MM.1S (cell line): ENCODE measurements at regions not wholly inside any gene's neighbourhood (a gene's known extent, or its start where the extent isn't known, plus 50 kb on each side); places are given as distances from the start of the nearest gene placed in this dataset.

Experiments
- DNase-seq: peaks from one replicate; pipeline ENCODE4 v3.0.0-alpha.2; 2015
- H2AFZ ChIP-seq: fragments of 300-600 bp; sonication (generic); 2 replicates; pipeline ENCODE4 v1.6.0; 2016; ENCODE audit warnings: antibody characterized with exemption, low read length
- H3F3A ChIP-seq: fragments of 300-600 bp; sonication (generic); 2 replicates; pipeline ENCODE4 v1.6.1; 2016; ENCODE audit warnings: mild to moderate bottlenecking, antibody characterized with exemption, low read length, moderate library complexity, mixed read lengths; ENCODE audit not compliant: insufficient read depth
- H3K27ac ChIP-seq: fragments of 300-600 bp; sonication (generic); 2 replicates; pipeline ENCODE4 v1.5.1; 2016; ENCODE audit warnings: mild to moderate bottlenecking, low read length
- H3K27me3 ChIP-seq: fragments of 300-600 bp; sonication (generic); replicated peaks from 2 replicates; pipeline ENCODE4 v1.6.0; 2016; ENCODE audit warnings: low read length; ENCODE audit not compliant: insufficient read depth
- H3K36me3 ChIP-seq: fragments of 300-600 bp; sonication (generic); replicated peaks from 2 replicates; pipeline ENCODE4 v1.6.1; 2016; ENCODE audit warnings: mild to moderate bottlenecking, low read length, mixed read lengths; ENCODE audit not compliant: insufficient read depth
- H3K4me1 ChIP-seq: fragments of 300-600 bp; sonication (generic); 2 replicates; pipeline ENCODE4 v1.6.1; 2016; ENCODE audit warnings: low read length, mixed read lengths
- H3K4me2 ChIP-seq: fragments of 300-600 bp; sonication (generic); 2 replicates; pipeline ENCODE4 v1.6.0; 2016; ENCODE audit warnings: low read depth, low read length
- H3K4me3 ChIP-seq: fragments of 300-600 bp; sonication (generic); 2 replicates; pipeline ENCODE4 v1.5.1; 2016; ENCODE audit warnings: low read length, mixed read lengths
- H3K79me2 ChIP-seq: fragments of 300-600 bp; sonication (generic); 2 replicates; pipeline ENCODE4 v1.6.1; 2016; ENCODE audit warnings: mixed run types, low read length, mixed read lengths
- H3K9ac ChIP-seq: fragments of 300-600 bp; sonication (generic); 2 replicates; pipeline ENCODE4 v1.6.1; 2016; ENCODE audit warnings: low read length, mixed read lengths
- H3K9me2 ChIP-seq: fragments of 300-600 bp; sonication (generic); replicated peaks from 2 replicates; pipeline ENCODE4 v1.6.1; 2016; ENCODE audit warnings: mild to moderate bottlenecking, low read length, mixed read lengths; ENCODE audit not compliant: insufficient read depth
- H3K9me3 ChIP-seq: fragments of 300-600 bp; sonication (generic); replicated peaks from 2 replicates; pipeline ENCODE4 v1.6.1; 2016; ENCODE audit warnings: mild to moderate bottlenecking, low read length, mixed read lengths; ENCODE audit not compliant: insufficient read depth
- H4K20me1 ChIP-seq: fragments of 300-600 bp; sonication (generic); 2 replicates; pipeline ENCODE4 v1.6.1; 2016; ENCODE audit warnings: mild to moderate bottlenecking, low read length, moderate library complexity, mixed read lengths; ENCODE audit not compliant: insufficient read depth
- EZH2 ChIP-seq: fragments of 300-600 bp; sonication (generic); optimal IDR thresholded peaks from 2 replicates; pipeline ENCODE3; 2017; ENCODE audit warnings: low read depth, mild to moderate bottlenecking, antibody characterized with exemption, low read length, mixed read lengths
- EZH2phosphoT487 ChIP-seq: fragments of 300-600 bp; sonication (generic); IDR thresholded peaks from 2 replicates; pipeline ENCODE4 v1.6.1; 2018; ENCODE audit warnings: antibody characterized with exemption, low read length
- TF ChIP-seq, protein P1 (sequence below): fragments of 300-600 bp; sonication (generic); IDR thresholded peaks from 2 replicates; pipeline ENCODE4 v1.5.1; 2016; ENCODE audit warnings: antibody characterized with exemption, low read length, mixed read lengths

DNA sequence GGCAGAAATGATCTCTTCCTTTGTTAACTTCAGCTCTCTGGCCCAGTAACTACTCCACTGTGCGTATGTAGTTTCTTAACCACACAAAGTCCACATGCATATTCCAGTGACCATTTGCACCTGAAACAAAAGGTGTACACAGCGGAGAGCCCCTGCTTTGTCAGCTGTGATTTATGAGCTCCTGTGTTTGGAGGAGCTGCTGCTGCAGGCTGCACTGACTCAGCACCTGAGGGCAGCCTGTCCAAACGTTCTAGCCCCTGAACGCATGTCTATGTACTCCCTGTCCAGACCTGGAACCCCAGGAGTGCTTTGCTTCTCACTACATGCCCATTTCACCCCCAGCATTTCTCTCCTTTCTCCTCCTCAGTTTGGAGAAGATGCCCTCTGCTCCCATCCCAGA lies 216.1 kb downstream of the ABCC12 start:
- Histone ChIP-seq H3K27ac (no peak overlapping the region), H3K4me3 (no peak overlapping the region), H3F3A (no peaks in the 10 kb centered on the region), H4K20me1 (no peaks in the 10 kb centered on the region), H3K9me2 (no peaks in the 10 kb centered on the region), H2AFZ (no peak overlapping the region), H3K4me1 (no peaks in the 10 kb centered on the region), H3K9me3 (no peaks in the 10 kb centered on the region), H3K4me2 (no peak overlapping the region), H3K36me3 (no peaks in the 10 kb centered on the region), H3K79me2 (no peaks in the 10 kb centered on the region), H3K9ac (no peak overlapping the region), H3K27me3 (no peaks in the 10 kb centered on the region)
- TF ChIP-seq, protein P1, sequence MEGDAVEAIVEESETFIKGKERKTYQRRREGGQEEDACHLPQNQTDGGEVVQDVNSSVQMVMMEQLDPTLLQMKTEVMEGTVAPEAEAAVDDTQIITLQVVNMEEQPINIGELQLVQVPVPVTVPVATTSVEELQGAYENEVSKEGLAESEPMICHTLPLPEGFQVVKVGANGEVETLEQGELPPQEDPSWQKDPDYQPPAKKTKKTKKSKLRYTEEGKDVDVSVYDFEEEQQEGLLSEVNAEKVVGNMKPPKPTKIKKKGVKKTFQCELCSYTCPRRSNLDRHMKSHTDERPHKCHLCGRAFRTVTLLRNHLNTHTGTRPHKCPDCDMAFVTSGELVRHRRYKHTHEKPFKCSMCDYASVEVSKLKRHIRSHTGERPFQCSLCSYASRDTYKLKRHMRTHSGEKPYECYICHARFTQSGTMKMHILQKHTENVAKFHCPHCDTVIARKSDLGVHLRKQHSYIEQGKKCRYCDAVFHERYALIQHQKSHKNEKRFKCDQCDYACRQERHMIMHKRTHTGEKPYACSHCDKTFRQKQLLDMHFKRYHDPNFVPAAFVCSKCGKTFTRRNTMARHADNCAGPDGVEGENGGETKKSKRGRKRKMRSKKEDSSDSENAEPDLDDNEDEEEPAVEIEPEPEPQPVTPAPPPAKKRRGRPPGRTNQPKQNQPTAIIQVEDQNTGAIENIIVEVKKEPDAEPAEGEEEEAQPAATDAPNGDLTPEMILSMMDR: no peak
- TF ChIP-seq EZH2 (no peak), EZH2phosphoT487 (no peak)
- peak; percentile 43 for DNase-seq

DNA sequence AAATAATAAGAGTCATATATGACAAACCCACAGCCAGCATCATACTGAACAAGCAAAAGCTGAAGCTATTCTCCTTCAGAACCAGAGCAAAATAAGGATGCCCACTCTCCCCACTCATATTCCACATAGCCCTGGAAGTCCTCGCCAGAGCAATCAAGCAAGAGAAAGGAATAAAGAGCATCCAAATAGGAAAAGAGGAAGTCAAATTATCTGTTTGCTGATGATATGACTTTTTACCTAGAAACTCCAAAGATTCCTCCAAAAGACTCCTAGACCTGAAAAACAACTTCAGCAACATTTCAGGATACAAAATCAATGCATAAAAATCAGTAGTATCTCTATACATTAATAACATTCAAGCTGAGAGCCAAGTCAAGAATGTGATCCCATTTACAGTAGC lies 217.5 kb downstream of the ABCC12 start:
- DNase-seq: no peak
- Histone ChIP-seq H4K20me1 (no peaks in the 10 kb centered on the region), H3K4me1 (no peaks in the 10 kb centered on the region), H3F3A (no peaks in the 10 kb centered on the region), H3K79me2 (no peaks in the 10 kb centered on the region), H3K9me3 (no peaks in the 10 kb centered on the region), H3K9me2 (no peaks in the 10 kb centered on the region), H3K27ac (no peak overlapping the region), H3K36me3 (no peaks in the 10 kb centered on the region), H2AFZ (no peak overlapping the region), H3K4me3 (no peak overlapping the region), H3K9ac (no peak overlapping the region), H3K4me2 (no peak overlapping the region), H3K27me3 (no peaks in the 10 kb centered on the region)
- TF ChIP-seq EZH2: no peak
- TF ChIP-seq EZH2phosphoT487: no peak
- TF ChIP-seq, protein P1: no peak

GRCh38 chr16:47928008-47928407 lies 227.8 kb downstream of the ABCC12 start:
- Histone ChIP-seq H3K9me2 (no peaks in the 10 kb centered on the region), H3K4me3 (no peak overlapping the region), H2AFZ (no peak overlapping the region), H4K20me1 (no peaks in the 10 kb centered on the region), H3K9me3 (no peaks in the 10 kb centered on the region), H3K27ac (no peak overlapping the region), H3K9ac (no peak overlapping the region), H3F3A (no peaks in the 10 kb centered on the region), H3K4me2 (no peak overlapping the region), H3K79me2 (no peaks in the 10 kb centered on the region), H3K27me3 (no peaks in the 10 kb centered on the region), H3K4me1 (no peaks in the 10 kb centered on the region), H3K36me3 (no peaks in the 10 kb centered on the region)
- TF ChIP-seq EZH2phosphoT487: no peak
- TF ChIP-seq, protein P1: no peak
- TF ChIP-seq EZH2: no peak
- DNase-seq: peak; percentile 11

GRCh38 chr16:47927330-47927729 lies 228.5 kb downstream of the ABCC12 start:
- H3K9me3 ChIP-seq: no peaks in the 10 kb centered on the region
- H4K20me1 ChIP-seq: no peaks in the 10 kb centered on the region
- H3K36me3 ChIP-seq: no peaks in the 10 kb centered on the region
- no peaks in the 10 kb centered on the region for H3K9me2 ChIP-seq
- H2AFZ ChIP-seq: no peak overlapping the region
- no peaks in the 10 kb centered on the region for H3K27me3 ChIP-seq
- H3K27ac ChIP-seq: no peak overlapping the region
- no peak for DNase-seq
- no peaks in the 10 kb centered on the region for H3K79me2 ChIP-seq
- no peak overlapping the region for H3K4me3 ChIP-seq
- no peak overlapping the region for H3K9ac ChIP-seq
- no peak overlapping the region for H3K4me2 ChIP-seq
- H3F3A ChIP-seq: no peaks in the 10 kb centered on the region
- H3K4me1 ChIP-seq: no peaks in the 10 kb centered on the region
- TF ChIP-seq EZH2phosphoT487 (no peak), EZH2 (no peak)
- TF ChIP-seq, protein P1: no peak
